GM12864 (cell line): ENCODE measurements at regions not wholly inside any gene's neighbourhood (a gene's known extent, or its start where the extent isn't known, plus 50 kb on each side); places are given as distances from the start of the nearest gene placed in this dataset.
"Not testable (repeated sequence)": the region's sequence is repeated elsewhere in the genome, so short reads cannot be mapped to it uniquely, and the experiment has no call there.

Source experiments
- DNase-seq: peaks from one replicate; pipeline ENCODE4 v3.0.0-alpha.2; 2011; ENCODE audit warnings: low read depth
- H3K4me3 ChIP-seq: 2 replicates; pipeline ENCODE4 v1.5.1; 2011; ENCODE audit warnings: mild to moderate bottlenecking, low read depth, low read length, control low read depth
- CTCF ChIP-seq: IDR thresholded peaks from 2 replicates; pipeline ENCODE4 v1.5.1; 2011; ENCODE audit warnings: low read depth, mild to moderate bottlenecking, moderate library complexity, low read length, control low read depth, inconsistent platforms; ENCODE audit errors: missing control alignments

GRCh38 chr11:81570669-81571068 is 1163.0 kb downstream of the FAM181B start:
- no peak overlapping the region for H3K4me3 ChIP-seq
- no peak for TF ChIP-seq CTCF
- DNase-seq = no peak

- no peak overlapping the region for H3K4me3 ChIP-seq
- no peak for TF ChIP-seq CTCF
- no peak for DNase-seq
These were observed 1163.7 kb downstream of the FAM181B start for GRCh38 chr11:81569999-81570398.

- DNase-seq = no peak
- no peak for TF ChIP-seq CTCF
- H3K4me3 ChIP-seq = no peak overlapping the region
These were observed 1164.7 kb downstream of the FAM181B start for GRCh38 chr11:81568918-81569317.

- TF ChIP-seq CTCF = no peak
- no peak for DNase-seq
- no peak overlapping the region for H3K4me3 ChIP-seq
These were observed 1185.5 kb downstream of the FAM181B start for GRCh38 chr11:81548123-81548522.

- not testable (repeated sequence) for DNase-seq, H3K4me3 ChIP-seq
These were observed 1193.9 kb downstream of the FAM181B start for GRCh38 chr11:81539806-81540205.

- no peak for TF ChIP-seq CTCF
- DNase-seq = no peak
- H3K4me3 ChIP-seq = no peak overlapping the region
These were observed 1218.1 kb downstream of the FAM181B start for GRCh38 chr11:81515566-81515965.

- no peak overlapping the region for H3K4me3 ChIP-seq
- peak; percentile 62 for TF ChIP-seq CTCF
- peak; percentile 3 for DNase-seq
These were observed 1236.4 kb downstream of the FAM181B start for GRCh38 chr11:81497202-81497804.

- no peak for TF ChIP-seq CTCF
- DNase-seq = no peak
- no peak overlapping the region for H3K4me3 ChIP-seq
These were observed 1237.1 kb downstream of the FAM181B start for GRCh38 chr11:81496601-81497000.
